ENCODE measurements at regions not wholly inside any gene's neighbourhood (a gene's known extent, or its start where the extent isn't known, plus 50 kb on each side); places are given as distances from the start of the nearest gene placed in this dataset.

DNA sequence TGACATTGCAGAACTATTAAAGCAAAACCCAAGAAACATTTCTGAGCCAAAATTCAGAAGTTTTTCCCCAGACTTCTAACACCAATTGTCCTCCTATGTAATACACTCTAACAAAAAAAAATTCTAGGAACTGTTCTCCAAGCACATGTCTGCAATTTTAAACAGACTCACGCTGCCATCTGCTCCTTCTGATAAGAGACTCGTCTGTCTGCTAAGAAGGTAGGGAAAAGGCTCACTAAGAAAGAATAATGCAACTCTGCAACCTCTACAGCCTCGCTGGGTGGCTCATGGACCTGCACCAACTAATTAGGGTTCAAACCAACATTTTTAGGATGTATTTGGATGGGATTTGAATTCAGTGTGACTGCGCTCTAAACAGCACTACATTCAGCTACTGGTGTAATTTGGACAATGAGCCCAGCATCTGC is 366.5 kb downstream of the DSC3 start:
- TF ChIP-seq MXI1 (IDR thresholded peaks at IDR 0.05; ENCODE audit: low read depth, low read length) (no peak), PKNOX1 (IDR thresholded peaks at IDR 0.05) (no peak), POLR2A (IDR thresholded peaks at IDR 0.05; ENCODE audit: low read depth, low read length) (no peak), ZNF384 (IDR thresholded peaks at IDR 0.05; ENCODE audit: borderline replicate concordance, low read depth, low read length) (no peak)
